Kidney glomerular epithelial cell (primary cell): ENCODE measurements at regions not wholly inside any gene's neighbourhood (a gene's known extent, or its start where the extent isn't known, plus 50 kb on each side); places are given as distances from the start of the nearest gene placed in this dataset.

ENCODE experiments used
- DNase-seq: peaks from one replicate; lab custom pipeline; 2025; lab: John Stamatoyannopoulos, UW

- no peak for DNase-seq
These were observed 131.6 kb upstream of the RASGRP1 start for GRCh38 chr15:38696109-38696727.

- no peak for DNase-seq
These were observed 132.3 kb upstream of the RASGRP1 start for GRCh38 chr15:38696790-38697495.

- no peak for DNase-seq
These were observed 133.6 kb upstream of the RASGRP1 start for GRCh38 chr15:38698254-38698653.

- DNase-seq: peak; percentile 52
These were observed 135.1 kb upstream of the RASGRP1 start for GRCh38 chr15:38699633-38700230.

- DNase-seq: no peak
These were observed 136.5 kb upstream of the RASGRP1 start for GRCh38 chr15:38701149-38701548.

GRCh38 chr15:38702178-38702912 is 137.7 kb upstream of the RASGRP1 start:
- DNase-seq: peak; percentile 28

GRCh38 chr15:38705436-38706219 is 141.0 kb upstream of the RASGRP1 start:
- DNase-seq: no peak

GRCh38 chr15:38706956-38707355 is 142.3 kb upstream of the RASGRP1 start:
- no peak for DNase-seq

- DNase-seq: peak; percentile 60
These were observed 143.4 kb upstream of the RASGRP1 start for GRCh38 chr15:38707802-38708671.

- DNase-seq: no peak
These were observed 144.1 kb upstream of the RASGRP1 start for GRCh38 chr15:38708672-38709180.

GRCh38 chr15:38709196-38709595 is 144.6 kb upstream of the RASGRP1 start:
- no peak for DNase-seq

GRCh38 chr15:38714309-38715072 is 149.9 kb upstream of the RASGRP1 start:
- DNase-seq: peak; percentile 74

GRCh38 chr15:38720893-38721567 is 156.4 kb upstream of the RASGRP1 start:
- no peak for DNase-seq

- no peak for DNase-seq
These were observed 156.9 kb upstream of the RASGRP1 start for GRCh38 chr15:38721568-38721945.

- DNase-seq: no peak
These were observed 157.6 kb upstream of the RASGRP1 start for GRCh38 chr15:38722236-38722635.

- DNase-seq: no peak
These were observed 160.2 kb upstream of the RASGRP1 start for GRCh38 chr15:38724827-38725226.

- DNase-seq: no peak
These were observed 161.6 kb upstream of the RASGRP1 start for GRCh38 chr15:38726187-38726586.

- DNase-seq: no peak
These were observed 168.7 kb upstream of the RASGRP1 start for GRCh38 chr15:38733331-38733730.

GRCh38 chr15:38740206-38740605 is 175.6 kb upstream of the RASGRP1 start:
- no peak for DNase-seq
